Fibroblast of skin of scalp (primary cell): ENCODE measurements at regions not wholly inside any gene's neighbourhood (a gene's known extent, or its start where the extent isn't known, plus 50 kb on each side); places are given as distances from the start of the nearest gene placed in this dataset.
"Not testable (repeated sequence)": the region's sequence is repeated elsewhere in the genome, so short reads cannot be mapped to it uniquely, and the experiment has no call there.

Experiments used
- DNase-seq: peaks from one replicate; pipeline ENCODE4 v3.0.0-alpha.2; 2013

DNA sequence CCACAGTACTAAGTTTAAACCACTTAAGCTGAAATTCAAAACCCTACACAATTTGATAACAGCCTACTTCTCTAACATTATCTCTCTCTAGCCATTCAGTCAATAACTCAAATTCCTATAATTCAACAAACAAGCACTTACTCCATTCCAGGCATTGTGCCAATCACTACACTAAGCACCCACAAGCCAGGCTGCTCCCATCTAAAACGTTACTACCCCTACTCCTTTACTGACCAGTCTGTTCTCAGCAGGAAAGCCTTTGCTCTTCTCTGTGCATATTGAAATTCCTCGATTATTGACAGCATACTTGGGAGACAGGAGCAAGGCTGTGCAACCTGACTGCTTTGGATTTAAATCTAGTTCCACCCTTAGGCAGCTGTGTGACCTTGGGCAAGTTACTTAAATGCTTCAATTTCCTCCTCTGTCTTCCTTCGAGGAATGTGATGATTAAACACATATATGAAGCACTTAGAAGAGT lies 177.2 kb upstream of the THBS1 start:
- DNase-seq, result peak; percentile 79

DNA sequence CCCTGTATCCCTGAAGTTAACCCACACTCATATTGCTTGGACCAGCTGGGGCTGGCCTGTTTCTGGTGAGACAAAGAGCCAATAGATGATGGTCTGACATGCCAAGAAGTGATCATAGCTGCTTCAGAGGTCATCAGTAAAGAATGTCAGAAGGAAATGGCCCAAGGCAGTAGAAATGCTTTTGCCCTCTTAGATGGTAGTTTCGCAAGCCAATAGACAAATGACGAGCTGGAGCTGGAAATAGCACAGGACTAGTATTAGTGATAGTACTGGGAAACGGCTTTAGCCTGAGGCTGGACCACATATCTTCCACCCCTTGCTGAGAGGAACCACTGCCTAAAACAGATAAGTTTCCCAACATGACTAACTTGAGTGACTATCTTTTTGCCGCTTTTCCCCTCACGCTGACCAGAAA lies 176.1 kb upstream of the THBS1 start:
- peak; percentile 96 for DNase-seq

DNA sequence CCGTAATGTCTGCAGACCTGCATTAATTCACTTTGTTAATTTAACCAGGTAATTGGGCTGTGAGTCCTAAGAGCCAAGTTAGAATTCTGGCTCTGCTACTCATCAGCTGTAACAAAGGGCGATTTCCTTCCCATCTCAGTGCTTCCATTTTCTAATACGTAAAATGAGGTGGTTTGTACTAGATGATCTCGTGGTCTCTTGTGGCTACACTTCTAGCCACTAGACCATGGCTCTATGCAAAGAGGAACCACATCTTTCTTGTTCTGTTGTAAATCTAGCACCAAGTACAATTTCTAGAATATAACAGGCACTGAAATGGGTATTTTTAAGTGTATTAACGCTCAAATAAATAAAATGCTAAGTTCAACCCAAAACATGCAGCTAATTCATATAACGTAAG lies 174.4 kb upstream of the THBS1 start:
- DNase-seq, result no peak

DNA sequence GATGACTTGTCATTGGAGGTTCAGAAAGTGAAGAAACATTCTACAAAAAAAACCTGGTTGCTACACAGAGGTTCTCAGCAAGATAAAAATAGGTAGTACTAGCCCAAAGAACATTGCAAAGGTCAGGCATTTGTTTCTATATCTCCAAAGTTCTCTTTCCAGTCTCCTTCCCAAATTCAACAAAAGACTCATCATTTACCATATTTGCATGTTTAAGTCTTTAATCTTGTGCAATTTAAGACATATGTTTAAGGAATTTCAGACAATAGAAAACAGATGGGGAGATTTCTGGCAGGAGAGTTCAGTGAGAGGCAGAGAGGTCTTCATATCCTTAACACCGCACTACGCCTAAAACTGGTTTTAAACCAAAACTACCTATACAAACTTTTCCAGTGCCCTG lies 173.8 kb upstream of the THBS1 start:
- peak; percentile 85 for DNase-seq

GRCh38 chr15:39409876-39410530 lies 170.9 kb upstream of the THBS1 start:
- DNase-seq, result no peak

DNA sequence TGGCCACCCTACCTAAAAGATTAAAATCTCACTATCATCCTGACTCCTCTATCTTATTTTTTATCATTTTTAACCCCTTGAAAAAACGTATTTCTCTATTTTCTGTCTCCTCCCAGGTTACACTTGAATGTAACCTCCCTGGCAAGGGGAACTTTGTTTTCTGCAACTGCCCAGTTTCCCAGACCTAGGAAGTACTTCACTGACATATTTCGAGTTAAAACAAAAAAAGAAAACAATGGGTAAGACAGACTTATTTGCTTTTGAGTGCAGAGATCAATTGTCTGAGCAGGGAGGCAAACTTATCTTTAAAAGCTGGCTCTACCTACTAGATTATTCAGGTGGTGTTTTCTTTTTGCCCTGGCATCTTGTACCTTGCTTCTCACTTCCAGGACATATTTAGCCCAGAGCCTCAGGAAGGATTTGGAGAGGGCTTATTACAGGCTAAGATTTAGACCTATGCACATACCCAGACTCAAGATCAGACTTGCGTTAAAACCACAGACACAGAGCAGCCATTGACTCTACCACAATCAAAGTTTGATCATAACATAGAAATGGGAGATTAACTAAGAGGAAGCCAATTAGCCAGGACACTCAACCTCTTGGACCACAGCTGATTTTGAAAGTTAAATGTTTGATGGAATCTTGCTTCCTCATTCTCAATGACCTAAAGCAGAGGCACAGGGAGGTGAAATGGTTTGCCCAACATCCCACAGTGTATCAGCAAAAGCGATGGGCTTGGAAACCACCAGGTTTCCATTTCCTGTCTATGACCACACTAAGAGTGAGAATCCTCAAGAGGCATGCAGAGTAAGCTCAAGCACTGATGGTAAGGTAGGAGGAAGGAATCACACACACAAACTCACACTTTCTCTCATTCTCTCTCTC lies 169.5 kb upstream of the THBS1 start:
- DNase-seq, result no peak

DNA sequence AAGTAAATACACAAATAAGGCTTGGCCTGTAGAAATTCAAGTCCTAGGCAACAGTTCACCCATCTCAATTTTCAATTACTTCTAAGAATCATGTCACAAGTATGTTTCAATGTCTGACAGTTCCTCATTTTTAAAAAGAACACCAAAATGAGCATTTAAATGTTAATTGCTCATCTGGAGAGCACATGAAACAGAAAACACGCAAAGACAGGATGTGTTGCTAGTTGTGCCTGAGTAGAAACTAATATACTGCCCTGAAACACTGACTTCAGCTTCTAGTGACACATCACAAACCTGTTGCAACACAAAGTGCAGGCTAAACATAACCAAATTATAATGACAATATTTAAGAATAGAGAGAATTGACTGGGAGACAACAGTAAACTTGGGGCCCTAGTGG lies 167.3 kb upstream of the THBS1 start:
- DNase-seq, result no peak

GRCh38 chr15:39414201-39414600 lies 166.7 kb upstream of the THBS1 start:
- DNase-seq, result no peak

DNA sequence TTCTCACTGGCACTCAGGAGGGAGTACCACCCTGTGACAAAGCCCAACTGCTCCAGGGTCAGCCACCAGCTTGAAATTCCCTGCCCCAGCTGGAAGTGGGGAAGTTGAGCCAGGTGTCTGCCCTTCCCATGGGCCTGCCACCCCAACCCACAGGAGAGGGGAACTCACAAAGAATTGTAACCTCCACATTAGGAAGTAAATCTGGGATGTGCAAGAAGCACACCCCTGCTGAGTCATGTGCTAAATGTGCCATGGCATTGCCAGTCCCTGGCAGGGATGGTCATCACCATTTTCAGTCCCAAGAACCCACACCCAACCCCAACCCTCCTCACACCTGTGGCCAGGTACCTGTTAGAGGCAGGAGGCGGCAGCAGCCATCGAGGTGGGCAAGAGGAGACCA lies 165.2 kb upstream of the THBS1 start:
- DNase-seq, result no peak

DNA sequence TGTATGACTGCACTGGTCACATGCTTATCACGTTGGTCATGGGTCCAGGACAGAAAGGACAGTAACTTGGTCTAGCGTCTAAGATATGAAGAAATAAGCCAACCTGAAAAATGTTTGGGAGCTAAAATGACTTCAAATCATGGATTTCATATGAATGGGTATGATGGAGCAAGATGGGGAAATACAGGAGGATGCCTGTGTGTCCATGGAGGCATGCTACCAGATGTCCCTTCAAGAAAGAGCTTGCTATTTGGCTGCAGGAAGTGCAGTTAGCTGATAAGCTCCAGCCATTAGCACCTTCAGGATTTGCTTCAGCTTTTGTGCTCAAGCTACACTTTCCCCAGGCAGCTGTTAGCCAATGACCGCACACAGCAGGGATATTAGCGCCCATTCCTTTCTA lies 164.6 kb upstream of the THBS1 start:
- no peak for DNase-seq

GRCh38 chr15:39417366-39418134 lies 163.3 kb upstream of the THBS1 start:
- no peak for DNase-seq

- DNase-seq, result no peak
These were observed 161.2 kb upstream of the THBS1 start for GRCh38 chr15:39419651-39420050.

- not testable (repeated sequence) for DNase-seq
These were observed 160.6 kb upstream of the THBS1 start for GRCh38 chr15:39420123-39420852.

GRCh38 chr15:39420853-39421192 lies 160.1 kb upstream of the THBS1 start:
- DNase-seq, result not testable (repeated sequence)

- peak; percentile 92 for DNase-seq
These were observed 154.0 kb upstream of the THBS1 start for GRCh38 chr15:39426552-39427532.

DNA sequence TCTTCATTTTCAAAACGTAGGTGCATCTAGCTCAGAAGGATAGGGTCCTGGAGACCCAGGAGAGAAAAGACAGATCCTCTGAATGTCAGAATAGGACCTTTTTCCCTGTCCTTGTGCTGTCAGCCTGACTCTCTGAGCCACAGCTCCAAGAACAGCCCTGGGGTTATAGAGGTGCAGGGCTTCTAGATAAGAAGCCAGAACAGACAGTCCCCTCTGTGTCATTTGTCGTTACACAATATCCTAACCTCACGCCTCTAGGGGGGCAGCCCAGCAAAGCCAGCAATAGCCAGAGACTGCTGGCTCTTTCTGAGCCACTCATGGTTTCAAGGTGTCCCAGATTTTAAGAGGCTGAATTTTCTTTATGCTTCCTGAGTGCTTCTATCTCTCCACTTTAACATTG lies 153.2 kb upstream of the THBS1 start:
- DNase-seq, result no peak

DNA sequence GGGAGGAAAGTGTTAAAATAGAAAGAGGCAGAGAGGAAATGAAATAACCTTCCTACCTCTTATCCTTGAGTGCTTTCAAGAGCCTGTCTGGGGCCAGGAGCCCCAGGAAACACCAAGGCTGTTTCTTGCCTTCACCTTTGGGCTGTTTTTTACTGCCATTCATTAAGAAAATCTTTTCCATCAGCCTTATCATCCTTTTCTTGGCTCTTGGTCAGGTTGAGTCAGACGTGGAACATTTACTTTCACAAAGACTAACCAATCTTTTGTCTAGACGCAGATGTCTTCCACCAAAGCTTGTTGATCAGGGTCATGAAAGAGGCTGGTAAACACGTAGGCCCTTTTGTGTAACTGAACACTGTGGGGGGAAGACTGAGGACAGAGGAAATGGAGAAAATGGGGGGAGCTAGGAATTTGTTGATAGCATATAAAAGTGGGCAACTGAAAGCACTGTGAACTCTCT lies 151.0 kb upstream of the THBS1 start:
- peak; percentile 76 for DNase-seq

DNA sequence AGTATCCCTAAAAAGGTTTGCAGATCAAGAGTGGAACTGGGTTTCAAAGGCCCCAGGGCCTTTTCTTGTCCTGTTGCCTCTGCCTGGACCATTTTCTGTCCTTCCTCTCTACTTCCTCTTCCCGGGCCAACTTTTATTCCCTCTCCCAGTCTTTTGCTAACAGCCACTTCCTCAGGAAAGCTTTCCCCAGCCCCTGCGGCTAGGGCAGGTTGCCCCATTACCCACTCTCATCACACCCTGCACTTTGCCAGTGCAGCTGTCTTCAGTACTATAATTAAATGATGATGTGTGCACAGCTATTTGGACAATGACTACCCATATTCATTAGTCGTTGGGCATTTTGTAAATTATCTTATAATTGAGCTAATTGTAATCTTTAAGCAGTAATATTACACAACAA lies 150.5 kb upstream of the THBS1 start:
- no peak for DNase-seq

DNA sequence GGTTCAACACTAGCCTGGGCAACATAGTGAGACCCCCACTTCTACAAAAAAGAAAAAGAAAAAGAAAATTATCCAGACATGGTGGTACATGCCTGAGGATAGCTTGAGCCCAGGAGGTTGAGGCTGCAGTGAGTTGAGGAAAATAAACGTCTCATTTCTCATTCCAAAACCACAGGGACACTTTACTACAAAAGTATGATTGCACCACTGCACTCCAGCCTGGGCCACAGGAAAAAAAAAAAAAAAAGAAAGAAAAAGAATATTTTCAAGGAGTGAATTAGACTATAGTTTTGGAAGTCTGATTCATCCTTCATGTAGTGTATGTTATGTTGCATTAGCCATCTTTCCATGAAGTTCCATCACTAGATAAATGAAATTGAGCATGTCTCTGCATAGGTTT lies 149.5 kb upstream of the THBS1 start:
- DNase-seq, result peak; percentile 65

DNA sequence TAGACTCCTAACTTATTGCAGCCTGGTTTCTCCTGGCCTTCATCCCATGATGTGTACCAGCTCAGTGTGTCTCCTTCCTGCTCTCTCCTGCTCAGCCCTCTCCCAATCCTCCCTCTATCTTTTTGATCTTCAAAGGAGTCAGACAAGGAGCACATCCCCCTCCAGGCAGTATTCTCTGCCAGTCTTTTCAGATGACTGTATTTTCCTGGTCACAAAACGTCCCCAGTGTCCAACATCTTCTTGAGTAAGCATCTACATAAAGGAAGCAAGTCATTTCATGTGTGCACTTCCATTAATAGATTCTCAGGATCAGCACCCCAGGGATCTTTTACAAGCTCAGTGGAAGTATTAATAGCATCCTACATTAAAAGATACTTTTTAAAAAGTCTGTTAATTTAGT lies 148.9 kb upstream of the THBS1 start:
- DNase-seq, result no peak

DNA sequence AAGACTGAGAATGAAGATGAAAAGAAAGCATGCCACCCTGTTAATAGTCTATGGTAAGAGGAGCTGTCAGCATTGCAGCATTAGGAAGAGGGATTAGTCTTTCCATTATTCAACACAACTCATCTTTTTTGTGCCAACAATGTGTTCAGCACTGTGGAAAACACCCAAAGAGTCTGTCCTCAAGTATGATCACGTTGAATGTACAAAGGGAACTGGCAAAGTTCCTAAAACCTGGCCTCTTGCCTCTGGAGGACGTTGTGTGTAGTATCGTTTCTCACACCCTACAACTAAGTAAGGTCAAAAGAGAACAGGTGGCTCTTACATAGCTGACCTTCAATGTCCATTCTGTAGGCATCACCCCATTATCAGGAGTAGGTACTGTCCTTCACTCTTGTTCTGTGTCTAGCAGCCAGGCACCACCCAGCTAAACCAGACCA lies 147.9 kb upstream of the THBS1 start:
- DNase-seq, result no peak
